ENCODE measurements at regions not wholly inside any gene's neighbourhood (a gene's known extent, or its start where the extent isn't known, plus 50 kb on each side); places are given as distances from the start of the nearest gene placed in this dataset.
"Not testable (repeated sequence)": the region's sequence is repeated elsewhere in the genome, so short reads cannot be mapped to it uniquely, and the experiment has no call there.

DNA sequence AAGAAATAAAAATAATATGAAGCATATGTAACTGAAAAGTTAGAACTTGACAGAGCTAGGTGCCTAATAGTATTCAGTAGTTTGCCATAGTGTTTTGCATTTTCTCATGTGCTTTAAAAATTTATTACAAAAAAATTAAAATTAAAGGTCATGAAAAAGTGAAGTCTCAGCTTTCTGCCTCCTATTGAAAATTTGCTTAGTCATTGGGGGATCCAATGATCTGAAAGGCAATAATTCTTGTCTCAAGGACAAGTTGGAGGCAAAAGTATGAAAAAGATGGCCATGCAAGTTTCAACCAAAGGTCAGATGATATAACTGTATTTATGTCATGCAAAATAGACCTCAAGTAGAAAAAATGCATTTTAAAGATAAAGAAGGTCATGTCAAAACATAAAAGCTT lies 140.7 kb downstream of the DUSP10 start:
- FAIRE-seq: no peak

DNA sequence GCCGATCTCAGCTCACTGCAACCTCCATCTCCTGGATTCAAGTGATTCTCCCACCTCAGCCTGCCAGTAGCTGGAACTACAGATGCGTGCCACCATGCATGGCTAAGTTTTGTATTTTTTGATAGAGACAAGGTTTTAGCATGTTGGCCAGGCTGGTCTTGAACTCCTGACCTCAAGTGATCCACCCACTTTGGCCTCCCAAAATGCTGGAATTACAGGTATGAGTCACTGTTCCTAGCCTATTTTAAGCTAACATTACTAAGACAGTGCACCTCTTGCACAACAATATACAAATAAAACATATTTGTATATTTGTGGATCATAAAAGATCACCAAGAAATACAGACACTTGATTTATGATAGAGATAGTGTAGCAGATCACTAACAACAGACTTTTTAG lies 139.1 kb downstream of the DUSP10 start:
- no peak for FAIRE-seq

DNA sequence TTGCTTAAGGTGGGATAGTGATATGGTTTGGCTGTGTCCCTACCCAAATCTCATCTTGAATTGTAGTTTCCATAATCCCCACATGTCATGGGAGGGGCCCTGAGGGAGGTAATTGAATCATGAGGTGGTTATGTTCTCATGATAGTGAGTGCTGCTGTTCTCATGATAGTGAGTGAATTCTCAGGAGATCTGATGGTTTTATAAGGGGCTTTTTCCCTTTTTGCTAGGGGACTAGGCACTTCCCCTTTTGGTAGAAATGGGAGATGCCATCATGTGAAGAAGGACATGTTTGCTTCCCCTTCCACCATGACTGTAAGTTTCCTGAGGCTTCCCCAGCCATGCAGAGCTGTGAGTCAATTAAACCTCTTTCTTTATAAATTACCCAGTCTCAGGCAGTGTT lies 137.5 kb downstream of the DUSP10 start:
- not testable (repeated sequence) for FAIRE-seq

DNA sequence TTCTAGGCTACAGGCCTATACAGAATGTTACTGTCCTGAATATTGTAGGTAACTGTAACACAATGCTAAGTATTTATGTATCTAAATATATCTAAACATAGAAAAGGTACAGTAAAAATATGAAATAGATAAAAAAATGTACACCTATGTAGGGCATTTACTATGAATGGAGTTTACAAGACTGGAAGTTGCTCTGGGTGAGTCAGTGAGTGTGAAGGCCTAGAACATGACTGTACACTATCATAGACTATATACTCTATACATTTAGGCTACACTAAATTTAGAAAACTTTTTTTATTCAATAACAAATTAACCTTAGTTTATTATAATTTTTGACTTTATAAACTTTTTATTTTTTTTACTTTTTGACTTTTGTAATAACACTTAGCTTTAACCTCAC lies 136.9 kb downstream of the DUSP10 start:
- FAIRE-seq: no peak

DNA sequence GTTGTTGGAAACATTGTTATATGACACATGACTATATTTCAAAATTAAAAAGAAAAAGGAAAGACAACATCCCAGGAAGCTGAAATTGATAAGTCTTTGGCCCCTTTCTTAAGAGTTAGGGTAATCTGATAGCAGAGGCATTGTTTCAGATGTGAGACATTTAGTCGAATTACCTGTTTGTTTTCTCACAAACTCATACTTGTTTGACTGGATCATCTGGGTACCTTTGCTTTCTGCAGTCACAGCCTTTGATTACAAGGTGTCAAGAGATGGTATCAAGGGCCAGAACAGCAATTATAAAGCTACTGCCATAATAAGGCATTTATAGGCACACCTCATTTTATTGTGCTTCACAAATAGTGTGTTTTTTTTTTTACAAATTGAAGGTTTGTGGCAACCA lies 136.3 kb downstream of the DUSP10 start:
- FAIRE-seq: no peak

DNA sequence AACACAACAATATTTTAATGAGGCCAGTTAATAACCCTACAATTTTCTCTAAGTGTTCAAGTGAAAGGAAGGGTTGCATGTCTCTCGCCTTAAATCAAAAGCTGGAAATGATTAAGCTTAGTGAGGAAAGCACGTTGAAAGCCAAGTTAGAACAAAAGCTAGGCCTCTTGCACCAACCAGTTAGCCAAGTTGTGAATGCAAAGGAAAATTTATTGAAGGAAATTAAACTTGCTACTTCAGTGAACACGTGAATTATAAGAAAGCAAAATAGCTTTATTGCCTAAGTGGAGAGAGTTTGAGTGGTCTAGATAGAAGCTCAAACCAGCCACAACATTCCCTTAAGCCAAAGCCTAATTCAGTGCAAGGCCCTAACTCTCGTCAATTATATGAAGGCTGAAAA lies 135.6 kb downstream of the DUSP10 start:
- no peak for FAIRE-seq

DNA sequence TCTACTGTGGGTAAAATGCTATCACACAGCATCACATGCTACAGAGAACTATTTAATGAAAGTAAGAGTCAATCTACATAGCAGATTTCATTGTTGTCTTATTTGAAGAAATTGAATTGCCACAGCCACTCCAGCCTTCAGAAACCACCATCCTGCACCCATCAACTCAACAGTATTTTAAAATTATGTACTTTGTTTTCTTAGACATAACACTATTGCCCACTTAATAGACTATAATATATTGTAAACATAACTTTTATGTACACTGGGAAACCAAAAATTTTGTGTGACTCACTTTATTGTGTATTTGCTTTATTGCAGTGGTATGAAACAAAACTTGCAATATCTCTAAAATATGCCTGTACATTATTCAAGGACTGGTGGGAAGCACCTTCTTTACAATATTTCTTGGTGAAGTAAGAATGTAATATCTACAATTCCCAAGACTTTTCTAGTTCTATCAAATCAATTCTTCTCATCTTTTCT lies 133.0 kb downstream of the DUSP10 start:
- FAIRE-seq: no peak

DNA sequence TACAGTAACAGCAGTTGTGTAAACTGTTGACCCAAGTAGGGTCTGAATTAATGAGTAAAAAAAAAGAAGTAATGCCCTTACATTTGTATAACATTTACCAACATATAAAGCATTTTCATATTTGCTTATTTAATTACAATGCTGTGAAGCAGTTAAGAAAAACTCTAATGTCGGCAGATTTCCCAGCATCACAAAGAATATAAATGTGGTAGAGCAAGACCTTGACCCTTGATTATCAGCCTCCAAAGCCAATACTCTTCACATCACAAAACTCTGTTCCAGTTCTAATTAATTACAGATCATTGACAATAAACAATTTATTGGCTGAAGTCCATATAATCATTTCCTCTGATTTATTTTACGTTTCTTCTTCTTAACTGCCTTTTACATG lies 130.2 kb downstream of the DUSP10 start:
- FAIRE-seq: no peak

DNA sequence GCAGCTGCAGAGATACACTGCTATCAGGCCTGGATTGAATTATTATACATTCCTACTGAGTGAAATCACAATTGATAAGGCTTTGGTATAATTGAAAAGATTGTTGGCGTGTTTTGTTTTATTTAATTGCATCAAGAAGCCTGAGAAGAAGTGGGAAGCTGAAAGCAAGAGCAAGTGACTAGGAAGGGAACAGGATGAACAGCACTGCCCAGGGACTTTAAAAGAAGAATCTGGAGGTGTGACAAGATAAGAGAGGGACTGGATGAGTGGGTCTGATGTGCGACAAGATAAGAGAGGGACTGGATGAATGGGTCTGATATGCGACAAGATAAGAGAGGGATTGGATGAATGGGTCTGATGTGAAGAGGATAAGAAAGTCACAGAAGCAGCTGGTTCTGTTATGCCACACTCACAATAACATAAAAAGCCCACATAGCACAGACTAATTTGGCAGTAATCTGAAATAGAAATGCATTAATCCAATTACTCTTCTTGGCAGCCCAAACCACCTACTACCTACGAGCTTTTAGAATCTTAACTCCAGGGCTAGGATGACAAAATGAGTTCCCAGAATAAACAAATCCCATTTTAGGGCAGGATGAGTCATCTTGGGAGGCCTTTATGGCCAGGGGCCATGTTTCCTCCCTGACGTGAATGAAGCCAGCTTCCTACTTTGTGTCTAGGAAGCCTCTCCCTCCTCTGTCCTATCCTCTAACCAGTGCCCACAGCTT lies 129.7 kb downstream of the DUSP10 start:
- no peak for FAIRE-seq

DNA sequence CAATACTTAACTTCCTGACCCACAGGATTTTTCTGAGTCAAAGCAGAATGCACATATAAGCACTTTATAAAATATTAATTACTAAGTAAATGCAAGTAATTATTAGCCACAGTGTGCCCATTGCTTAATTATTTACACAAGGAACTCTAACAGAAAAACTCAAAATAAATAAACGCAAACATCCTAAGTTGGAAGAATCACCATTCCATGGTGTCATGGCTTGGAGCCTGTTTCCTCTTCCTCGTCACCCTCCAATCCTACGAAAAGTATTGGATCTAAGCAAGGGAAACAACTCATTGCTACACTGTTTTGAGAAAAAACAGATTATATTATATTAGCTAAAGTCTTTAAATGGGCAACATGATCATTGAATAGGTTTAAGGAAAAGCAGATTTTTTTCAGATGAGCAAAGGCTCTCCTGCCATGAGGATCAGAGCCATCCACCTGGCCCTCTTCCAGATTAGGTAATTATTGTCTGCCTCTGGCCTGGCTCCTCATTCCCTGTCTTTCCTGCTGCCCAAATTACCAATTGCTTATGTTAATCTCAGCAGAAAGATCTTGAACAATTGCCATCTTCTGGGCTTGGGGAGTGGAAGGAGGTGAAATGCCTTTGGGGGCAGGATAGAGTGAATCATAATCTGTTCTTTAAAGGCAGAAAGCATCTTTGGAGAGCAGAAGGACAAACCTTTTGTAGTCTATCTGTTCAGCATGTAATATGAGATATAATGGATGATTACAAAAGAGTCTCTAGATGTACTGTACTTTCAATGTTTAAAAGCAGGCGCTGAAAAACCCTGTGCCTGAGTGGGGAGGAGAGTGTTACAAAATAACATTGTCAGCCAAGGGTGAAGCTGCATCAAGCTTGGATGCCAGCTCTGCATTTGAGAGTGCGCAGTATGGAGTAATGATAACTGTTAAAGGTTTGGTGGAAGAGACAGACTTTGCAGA lies 121.2 kb downstream of the DUSP10 start:
- FAIRE-seq: no peak

DNA sequence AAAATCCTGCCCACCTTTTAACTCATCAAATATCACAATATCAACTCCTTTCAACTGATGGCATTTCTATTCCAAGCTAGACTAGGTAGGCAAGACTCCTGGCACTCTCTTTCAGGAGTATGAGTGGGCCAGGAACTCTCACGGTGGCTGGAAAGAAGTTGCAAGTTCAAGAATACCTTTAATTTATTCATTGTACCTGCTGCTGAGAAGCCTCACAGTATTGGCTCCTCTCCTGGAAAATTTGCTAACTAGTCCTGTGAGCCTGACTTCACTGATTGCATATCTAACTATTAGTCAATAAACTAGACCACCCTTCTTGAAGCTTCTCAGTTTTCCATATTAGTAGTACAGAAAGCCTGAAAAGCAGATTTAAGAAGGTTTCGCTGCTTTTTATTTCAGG lies 120.2 kb downstream of the DUSP10 start:
- FAIRE-seq: no peak

DNA sequence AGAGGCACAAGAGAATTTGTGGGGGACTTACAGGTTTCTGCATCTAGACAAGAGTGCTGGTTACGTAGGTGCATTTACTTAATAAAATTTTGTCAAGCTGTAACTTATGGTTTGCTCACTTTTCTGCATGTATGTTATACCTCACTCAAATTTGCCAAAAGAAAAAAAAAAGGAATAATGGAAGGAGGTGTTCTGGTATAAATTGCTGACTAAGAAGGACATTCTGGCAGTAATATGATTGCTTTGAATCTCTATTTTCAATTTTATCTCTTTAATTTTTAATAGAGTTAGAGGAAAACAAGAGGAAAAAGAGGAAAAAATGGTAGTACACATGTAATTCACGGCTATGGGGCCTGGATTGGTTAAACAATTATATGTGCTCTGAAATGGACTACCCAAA lies 119.5 kb downstream of the DUSP10 start:
- no peak for FAIRE-seq

DNA sequence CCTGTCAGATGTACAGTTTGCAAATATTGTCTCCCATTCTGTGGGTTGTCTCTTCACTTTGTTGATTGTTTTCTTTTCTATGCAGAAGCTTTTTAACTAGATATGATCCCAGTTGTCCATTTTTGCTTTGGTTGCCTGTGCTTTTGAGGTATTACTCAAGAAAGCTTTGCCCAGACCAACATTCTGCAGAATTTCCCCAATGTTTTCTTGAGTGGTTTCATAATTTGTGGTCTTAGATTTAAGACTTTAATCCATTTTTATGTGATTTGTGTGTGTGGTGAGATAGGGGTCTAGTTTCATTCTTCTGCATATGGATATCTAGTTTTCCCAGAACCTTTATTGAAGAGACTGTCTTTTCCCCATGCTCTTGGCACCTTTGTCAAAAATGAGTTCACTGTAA lies 116.9 kb downstream of the DUSP10 start:
- no peak for FAIRE-seq

DNA sequence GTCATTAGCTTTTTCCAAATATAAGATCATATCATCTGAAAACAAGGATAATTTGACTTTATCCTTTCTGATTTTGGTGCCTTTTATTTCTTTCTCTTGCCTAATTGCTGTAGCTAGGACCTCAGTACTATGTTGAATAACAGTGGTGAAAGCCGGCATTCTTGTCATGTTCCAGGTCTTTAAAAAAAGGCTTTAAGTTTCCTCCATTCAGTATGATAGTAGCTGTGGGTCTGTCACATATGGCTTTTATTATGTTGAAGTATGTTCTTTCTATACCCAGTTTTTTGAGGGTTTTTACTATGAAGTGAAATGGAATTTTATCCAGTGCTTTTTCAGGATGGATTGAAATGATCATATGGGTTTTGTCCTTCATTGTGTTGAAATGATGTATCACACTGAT lies 115.8 kb downstream of the DUSP10 start:
- FAIRE-seq: no peak

DNA sequence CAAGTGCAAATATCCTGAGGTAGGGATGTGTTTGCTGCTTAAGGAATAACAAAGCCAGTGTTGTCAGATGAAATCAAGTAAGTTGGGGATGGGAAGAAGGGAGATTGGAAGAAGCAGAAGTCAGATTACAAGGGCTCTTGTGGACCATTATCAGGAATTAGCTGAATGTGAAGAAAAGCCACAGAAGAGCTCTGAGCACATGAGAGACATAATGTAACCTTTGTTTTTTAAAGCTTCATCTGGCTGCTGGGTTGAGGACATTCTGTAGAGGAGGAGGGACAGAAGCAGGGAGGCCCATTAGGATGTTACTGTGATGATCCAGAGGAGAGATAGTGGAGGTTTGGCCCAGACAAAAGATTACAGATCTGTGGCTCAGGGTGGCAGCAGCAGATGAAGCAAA lies 111.7 kb downstream of the DUSP10 start:
- FAIRE-seq: no peak

DNA sequence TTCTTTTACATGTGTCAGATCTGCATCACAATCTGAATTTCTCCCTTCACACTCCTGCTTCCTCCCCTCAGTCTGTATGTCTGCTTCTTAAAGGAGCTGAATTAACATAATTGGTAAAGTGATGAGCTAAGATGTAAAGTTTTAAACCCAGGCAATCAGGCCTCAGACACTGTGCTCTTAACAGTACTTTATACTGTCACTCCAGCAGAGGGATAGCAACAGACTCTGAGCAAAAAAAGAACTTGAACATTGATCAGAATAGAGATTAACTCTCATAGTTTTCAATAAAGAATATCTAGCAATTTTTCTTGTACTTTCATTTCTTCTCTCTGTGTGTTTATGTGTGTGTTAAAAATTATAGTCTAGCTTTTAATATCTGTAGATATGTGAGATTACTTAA lies 110.3 kb downstream of the DUSP10 start:
- no peak for FAIRE-seq

DNA sequence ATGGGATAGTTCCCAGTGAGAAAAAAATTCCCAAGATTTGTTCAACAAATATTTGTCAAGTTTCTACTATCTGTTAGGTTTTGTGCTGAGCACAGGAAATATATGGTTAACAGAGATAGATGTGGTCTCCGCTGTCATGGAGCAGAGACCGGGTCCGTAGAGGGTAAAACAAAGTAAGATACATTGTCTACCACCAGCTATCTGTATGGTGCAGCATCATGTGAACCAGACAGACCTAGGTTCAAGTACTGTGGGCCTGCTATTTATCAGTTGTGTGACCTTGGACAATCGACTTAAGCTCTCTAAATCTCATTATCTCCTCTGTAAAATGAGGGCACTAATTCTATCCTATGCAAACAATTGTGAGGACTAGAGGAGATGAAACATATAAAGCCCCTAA lies 109.8 kb downstream of the DUSP10 start:
- FAIRE-seq: no peak

DNA sequence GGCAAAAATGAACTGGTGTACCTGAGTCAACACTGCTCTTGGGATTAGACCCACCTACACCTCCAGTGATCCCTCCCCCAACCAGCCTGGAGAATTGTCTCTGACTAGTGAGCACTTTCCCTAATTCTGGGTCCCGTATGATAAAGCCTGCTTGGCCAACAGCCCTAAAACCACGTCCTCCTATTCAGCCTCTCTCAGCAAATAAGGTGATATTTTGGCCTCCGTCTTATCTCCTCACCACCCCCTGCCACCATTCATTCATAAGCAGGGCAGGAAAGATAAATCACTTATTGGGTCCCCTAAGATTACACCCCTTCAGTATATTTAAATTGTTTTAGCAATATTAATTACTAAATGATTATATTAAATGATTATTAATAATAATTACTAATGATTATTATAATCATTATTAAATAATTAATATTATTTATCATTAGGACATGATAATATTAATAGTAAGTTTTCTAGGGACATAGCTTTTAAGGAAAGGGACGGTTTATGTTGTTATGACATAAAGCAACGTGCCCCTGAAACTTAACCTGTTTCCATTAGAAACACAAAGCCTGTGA lies 108.0 kb downstream of the DUSP10 start:
- no peak for FAIRE-seq

DNA sequence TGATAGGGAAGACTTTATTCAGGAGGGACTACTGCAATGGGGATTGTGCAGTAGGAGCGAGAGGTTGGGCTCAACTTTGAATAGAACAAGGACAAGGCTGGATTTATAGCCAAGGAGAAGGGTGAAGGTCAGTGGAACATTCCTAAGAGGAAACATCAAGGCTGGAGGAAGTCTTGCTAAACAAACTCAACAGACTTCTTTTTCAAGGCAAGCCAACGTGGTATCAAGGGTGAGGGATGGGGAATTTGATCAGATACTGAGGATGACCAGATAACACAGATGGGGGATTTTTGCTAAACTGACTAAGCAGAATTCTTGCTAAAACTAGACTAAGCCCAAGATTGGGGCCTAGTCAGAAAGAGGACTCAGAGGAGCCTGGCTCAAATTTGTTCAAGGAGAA lies 107.3 kb downstream of the DUSP10 start:
- no peak for FAIRE-seq

DNA sequence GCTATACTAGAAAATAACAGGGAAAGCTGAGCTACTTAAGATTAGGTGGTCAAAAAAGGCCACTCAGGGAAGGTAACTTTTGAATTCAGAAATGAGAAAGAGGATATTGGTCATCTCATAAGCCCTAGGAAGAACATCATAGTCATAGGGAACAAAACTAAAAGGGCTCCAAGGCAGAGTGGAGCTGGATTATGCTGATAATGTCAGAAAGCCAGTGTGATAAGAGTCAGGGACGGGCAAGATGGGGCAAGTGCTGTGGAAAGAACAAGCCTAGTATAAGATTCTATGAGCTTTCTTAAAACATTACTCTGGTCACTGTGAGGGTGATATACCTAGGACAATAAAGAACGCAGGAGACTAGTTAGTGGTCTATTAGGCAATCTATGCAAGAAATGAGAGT lies 106.6 kb downstream of the DUSP10 start:
- no peak for FAIRE-seq

DNA sequence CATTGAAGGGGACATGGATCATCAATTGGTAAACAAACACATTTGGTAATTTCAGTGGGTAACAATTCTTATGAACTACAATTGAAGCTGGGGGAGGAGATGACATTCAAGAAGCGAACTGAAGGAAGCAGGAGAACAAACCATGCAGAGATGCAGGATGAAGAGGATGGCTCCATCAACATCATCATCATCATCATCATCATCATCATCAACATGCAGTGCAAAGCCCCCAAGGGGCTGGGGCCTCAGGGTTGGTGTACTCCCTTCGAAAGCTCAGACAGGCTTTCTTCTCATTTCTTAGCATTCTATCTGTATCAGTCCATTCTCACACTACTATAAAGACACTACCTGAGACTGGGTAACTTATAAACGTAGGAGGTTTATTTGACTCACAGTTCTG lies 105.8 kb downstream of the DUSP10 start:
- no peak for FAIRE-seq

DNA sequence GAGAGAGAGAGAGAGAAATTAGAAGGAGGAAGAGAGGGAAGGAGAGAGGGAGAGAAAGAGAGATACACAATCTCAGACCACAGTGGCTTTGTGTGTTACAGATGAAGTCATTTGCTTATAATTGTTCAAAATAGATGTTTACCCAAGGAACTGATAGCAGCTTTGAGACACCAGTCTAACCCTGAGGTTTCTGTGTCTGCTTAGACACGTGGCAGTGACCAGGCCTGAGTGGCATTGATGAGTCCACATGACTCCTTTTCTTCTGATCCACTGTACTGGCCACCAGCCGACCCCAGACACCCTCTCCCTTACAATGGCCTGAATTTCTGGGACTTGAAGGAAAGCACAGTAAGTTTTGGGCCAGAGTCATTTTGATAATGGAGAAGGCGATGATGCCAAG lies 104.9 kb downstream of the DUSP10 start:
- FAIRE-seq: no peak

DNA sequence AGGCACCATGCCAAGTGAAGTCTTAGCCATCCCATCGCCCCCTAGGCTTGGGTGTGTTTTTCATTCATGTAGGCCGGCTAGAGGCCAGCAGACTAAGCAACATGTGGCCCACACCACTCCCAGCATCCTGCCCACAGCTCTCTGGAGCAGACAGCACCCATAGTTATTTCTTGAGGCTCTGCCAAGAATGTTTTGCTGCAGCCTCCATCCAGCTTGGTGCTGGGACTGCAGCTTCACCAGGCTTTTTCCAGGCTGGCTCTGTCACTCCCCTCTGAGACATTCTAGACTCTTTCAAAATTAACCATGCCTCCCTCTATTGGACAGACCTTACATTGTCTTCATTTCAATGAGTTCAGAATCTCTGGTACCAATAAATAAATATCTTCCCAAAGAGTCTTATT lies 104.2 kb downstream of the DUSP10 start:
- no peak for FAIRE-seq

DNA sequence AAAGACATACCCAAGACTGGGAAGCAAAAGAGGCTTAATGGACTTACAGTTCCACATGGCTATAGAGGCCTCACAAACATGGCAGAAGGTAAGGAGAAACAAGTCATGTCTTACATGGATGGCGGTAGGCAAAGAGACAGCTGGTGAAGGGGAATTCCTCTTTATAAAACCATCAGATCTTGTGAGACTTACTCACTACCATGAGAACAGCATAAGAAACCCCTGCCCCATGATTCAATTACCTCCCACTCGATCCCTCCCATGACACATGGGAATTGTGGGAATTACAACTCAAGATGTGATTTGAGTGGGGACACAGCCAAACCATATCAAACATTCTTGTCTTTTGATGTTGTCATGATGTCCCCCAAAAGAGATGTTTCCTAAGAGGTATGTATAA lies 103.3 kb downstream of the DUSP10 start:
- FAIRE-seq: no peak
